DND-41 (cell line): ENCODE measurements at regions not wholly inside any gene's neighbourhood (a gene's known extent, or its start where the extent isn't known, plus 50 kb on each side); places are given as distances from the start of the nearest gene placed in this dataset.

Experiments
- ATAC-seq: fragments of 200-7000 bp; cut with Tn5 transposase; 3 replicates; pipeline ENCODE4 v1.9.1; 2021; ENCODE audit warnings: low read depth; ENCODE audit not compliant: insufficient read depth
- DNase-seq: peaks from one replicate; pipeline ENCODE4 v3.0.0-alpha.2; 2020
- H2AFZ ChIP-seq: 2 replicates; pipeline ENCODE4 v1.6.0; 2012; ENCODE audit warnings: low read depth, low read length
- H3K27ac ChIP-seq: 2 replicates; pipeline ENCODE4 v1.5.1; 2012; ENCODE audit warnings: low read length, inconsistent platforms
- H3K27me3 ChIP-seq: fragments of 200-600 bp; sonication (generic); 2 replicates; pipeline ENCODE4 v1.6.0; 2012; ENCODE audit warnings: low read length, mild to moderate bottlenecking, inconsistent platforms; ENCODE audit not compliant: insufficient read depth, poor library complexity
- H3K36me3 ChIP-seq: 2 replicates; pipeline ENCODE4 v1.5.1; 2012; ENCODE audit warnings: low read length, inconsistent platforms; ENCODE audit not compliant: insufficient read depth
- H3K4me1 ChIP-seq: 2 replicates; pipeline ENCODE4 v1.5.1; 2012; ENCODE audit warnings: mild to moderate bottlenecking, low read length; ENCODE audit not compliant: insufficient read depth
- H3K4me2 ChIP-seq: 2 replicates; pipeline ENCODE4 v1.6.0; 2012; ENCODE audit warnings: mild to moderate bottlenecking, moderate library complexity, low read length, inconsistent platforms; ENCODE audit not compliant: insufficient read depth
- H3K4me3 ChIP-seq, 2 experiments: fragments of 200-600 bp in 1 of 2; shearing (Covaris generic) in 1 of 2; 2 replicates each; pipeline ENCODE4 v1.5.1; 2012 to 2016; ENCODE audit warnings: inconsistent platforms in 2 of 2, low read length in 2 of 2, mild to moderate bottlenecking in 2 of 2, low read depth in 1 of 2, moderate library complexity in 1 of 2
- H3K79me2 ChIP-seq: 2 replicates; pipeline ENCODE4 v1.6.0; 2012; ENCODE audit warnings: low read length, inconsistent platforms; ENCODE audit not compliant: insufficient read depth
- H3K9ac ChIP-seq: 2 replicates; pipeline ENCODE4 v1.6.0; 2012; ENCODE audit warnings: low read depth, mild to moderate bottlenecking, inconsistent platforms, low read length, moderate library complexity
- H3K9me3 ChIP-seq: 2 replicates; pipeline ENCODE4 v1.5.1; 2012; ENCODE audit warnings: low read length, moderate library complexity, mild to moderate bottlenecking, inconsistent platforms; ENCODE audit not compliant: insufficient read depth, severe bottlenecking
- H4K20me1 ChIP-seq: 2 replicates; pipeline ENCODE4 v1.6.0; 2012; ENCODE audit warnings: low read length; ENCODE audit not compliant: insufficient read depth
- EZH2 ChIP-seq: IDR thresholded peaks from 3 replicates; pipeline ENCODE4 v1.6.1; 2012; ENCODE audit warnings: borderline replicate concordance, low read depth, mild to moderate bottlenecking, moderate library complexity, low read length, inconsistent platforms; ENCODE audit not compliant: severe bottlenecking
- TF ChIP-seq, protein P1 (sequence below): IDR thresholded peaks from 2 replicates; pipeline ENCODE4 v1.5.1; 2012; ENCODE audit warnings: borderline replicate concordance, low read length, moderate library complexity, mild to moderate bottlenecking; ENCODE audit not compliant: poor library complexity, severe bottlenecking; ENCODE audit errors: extremely low read depth

DNA sequence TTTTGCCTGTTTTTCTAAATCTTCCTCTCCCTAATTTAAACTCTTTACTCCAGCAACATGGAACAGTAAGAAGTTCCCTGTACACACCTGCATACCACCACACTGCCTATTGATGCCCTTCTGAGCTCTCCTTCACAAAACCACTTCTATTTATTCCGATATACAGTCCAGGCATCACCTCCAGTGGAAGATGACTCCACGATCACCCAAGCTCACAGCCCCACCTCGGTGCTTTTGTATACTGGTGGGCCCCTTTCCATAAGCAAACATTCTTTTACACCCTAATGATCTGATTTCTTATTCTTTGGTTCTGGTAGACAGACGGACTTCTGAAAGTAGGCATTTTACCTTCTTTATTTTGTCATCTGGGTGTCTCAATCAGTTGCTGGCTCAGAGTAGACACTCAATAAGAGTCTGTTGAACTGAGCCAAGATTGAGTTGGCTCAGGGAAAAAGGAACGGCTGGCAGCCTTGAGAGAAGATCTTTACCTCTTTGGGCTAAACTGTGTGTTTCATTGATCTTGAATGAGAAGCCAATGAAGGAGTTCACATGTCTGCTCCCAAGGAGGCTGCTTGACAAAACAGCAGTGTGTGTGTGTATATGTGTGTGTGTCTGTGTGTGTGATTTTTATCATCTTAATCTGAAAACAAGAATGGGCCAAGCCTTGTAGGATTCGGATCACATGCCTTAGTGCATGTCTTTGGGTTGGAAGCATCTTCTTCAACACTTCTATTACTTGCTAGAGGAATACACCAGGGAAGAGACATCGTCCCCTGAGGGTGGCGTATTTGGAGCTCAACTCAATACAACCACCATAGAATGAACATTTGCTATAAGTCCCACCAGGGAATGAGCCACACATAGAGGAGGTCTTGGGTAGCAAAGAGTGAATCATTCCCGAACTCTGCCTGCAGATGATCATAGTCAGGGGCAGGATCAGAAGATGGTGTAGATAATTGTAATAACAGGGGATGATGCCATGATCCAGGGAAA is 341.8 kb downstream of the CYRIA start:
- no peak overlapping the region for H3K9ac ChIP-seq
- no peaks in the 10 kb centered on the region for H3K4me1 ChIP-seq
- no peaks in the 10 kb centered on the region for H3K36me3 ChIP-seq
- no peaks in the 10 kb centered on the region for H3K9me3 ChIP-seq
- ATAC-seq (no peak), DNase-seq (no peak)
- H3K79me2 ChIP-seq, result no peaks in the 10 kb centered on the region
- no peak overlapping the region for H3K27ac ChIP-seq
- H3K27me3 ChIP-seq, result no peaks in the 10 kb centered on the region
- H4K20me1 ChIP-seq, result no peaks in the 10 kb centered on the region
- H3K4me2 ChIP-seq, result no peak overlapping the region
- TF ChIP-seq, protein P1, sequence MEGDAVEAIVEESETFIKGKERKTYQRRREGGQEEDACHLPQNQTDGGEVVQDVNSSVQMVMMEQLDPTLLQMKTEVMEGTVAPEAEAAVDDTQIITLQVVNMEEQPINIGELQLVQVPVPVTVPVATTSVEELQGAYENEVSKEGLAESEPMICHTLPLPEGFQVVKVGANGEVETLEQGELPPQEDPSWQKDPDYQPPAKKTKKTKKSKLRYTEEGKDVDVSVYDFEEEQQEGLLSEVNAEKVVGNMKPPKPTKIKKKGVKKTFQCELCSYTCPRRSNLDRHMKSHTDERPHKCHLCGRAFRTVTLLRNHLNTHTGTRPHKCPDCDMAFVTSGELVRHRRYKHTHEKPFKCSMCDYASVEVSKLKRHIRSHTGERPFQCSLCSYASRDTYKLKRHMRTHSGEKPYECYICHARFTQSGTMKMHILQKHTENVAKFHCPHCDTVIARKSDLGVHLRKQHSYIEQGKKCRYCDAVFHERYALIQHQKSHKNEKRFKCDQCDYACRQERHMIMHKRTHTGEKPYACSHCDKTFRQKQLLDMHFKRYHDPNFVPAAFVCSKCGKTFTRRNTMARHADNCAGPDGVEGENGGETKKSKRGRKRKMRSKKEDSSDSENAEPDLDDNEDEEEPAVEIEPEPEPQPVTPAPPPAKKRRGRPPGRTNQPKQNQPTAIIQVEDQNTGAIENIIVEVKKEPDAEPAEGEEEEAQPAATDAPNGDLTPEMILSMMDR, result no peak
- no peak for TF ChIP-seq EZH2
- no peak overlapping the region for H3K4me3 ChIP-seq
- H2AFZ ChIP-seq, result no peak overlapping the region

DNA sequence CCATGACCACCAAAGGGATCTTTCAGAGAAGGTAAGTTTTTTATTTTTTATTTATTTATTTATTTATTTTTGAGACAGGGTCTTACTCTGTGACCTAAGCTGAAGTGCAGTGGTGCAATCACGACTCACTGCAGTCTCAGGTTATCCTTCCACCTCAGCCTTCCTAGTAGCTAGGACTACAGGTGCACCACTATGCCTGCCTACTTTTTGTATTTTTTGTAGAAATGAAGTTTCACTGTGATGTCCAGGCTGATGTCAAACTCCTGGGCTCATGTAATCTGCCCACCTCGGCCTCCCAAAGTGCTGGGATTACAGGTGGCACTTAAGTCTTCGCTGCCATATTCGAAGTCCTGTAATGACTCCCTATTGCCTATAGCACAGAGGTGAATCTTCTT is 342.5 kb downstream of the CYRIA start:
- Histone ChIP-seq H3K9ac (no peak overlapping the region), H3K9me3 (no peaks in the 10 kb centered on the region), H3K4me1 (no peaks in the 10 kb centered on the region), H3K4me3 (no peak overlapping the region), H4K20me1 (no peaks in the 10 kb centered on the region), H3K79me2 (no peaks in the 10 kb centered on the region), H3K36me3 (no peaks in the 10 kb centered on the region), H2AFZ (no peak overlapping the region), H3K27ac (no peak overlapping the region), H3K4me2 (no peak overlapping the region), H3K27me3 (no peaks in the 10 kb centered on the region)
- ATAC-seq (no peak), DNase-seq (no peak)
- TF ChIP-seq, protein P1, result no peak
- no peak for TF ChIP-seq EZH2

DNA sequence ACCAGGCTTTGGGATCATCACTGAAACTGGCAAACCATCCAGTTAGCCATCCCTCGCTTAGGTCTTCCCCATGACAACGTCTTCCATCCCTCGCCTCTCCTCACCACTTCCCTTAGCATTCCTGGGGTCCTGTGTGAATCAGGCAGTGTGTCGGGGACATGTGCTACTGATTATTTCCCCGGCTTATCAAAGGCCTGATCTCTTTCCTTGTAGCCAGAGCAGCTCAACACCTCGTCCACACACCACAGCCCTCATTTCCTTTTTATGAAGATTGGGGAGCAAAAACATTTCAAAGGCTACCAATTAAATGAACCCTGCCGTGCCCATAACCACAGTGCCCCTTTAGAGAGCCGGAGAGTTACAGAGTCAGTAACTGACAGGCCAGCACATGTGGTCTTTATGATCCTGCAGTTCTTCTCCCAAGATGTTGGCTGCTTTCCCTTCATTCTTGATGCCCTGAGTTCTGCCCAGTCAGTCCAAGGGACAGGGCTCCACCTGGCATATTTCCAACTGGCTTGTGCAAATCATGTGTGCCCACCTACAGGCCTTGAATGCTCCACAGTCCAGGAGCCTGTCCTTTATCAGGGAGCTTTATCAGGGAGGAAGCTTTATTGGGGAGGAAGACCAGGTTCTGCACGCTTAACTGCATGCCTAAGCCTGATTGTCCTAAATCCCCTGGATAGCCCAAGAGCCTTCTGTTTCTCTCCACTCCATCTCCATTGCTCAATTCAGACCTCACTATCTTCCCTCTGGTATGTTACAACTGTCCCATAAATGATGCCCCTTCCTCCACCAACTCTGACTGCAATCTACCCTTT is 343.1 kb downstream of the CYRIA start:
- Histone ChIP-seq H3K27me3 (no peaks in the 10 kb centered on the region), H3K9me3 (no peaks in the 10 kb centered on the region), H3K4me3 (no peak overlapping the region), H3K36me3 (no peaks in the 10 kb centered on the region), H3K4me1 (no peaks in the 10 kb centered on the region), H2AFZ (no peak overlapping the region), H3K4me2 (no peak overlapping the region), H4K20me1 (no peaks in the 10 kb centered on the region), H3K79me2 (no peaks in the 10 kb centered on the region), H3K27ac (no peak overlapping the region), H3K9ac (no peak overlapping the region)
- no peak for DNase-seq
- ATAC-seq, result no peak
- TF ChIP-seq, protein P1, result no peak
- TF ChIP-seq EZH2, result no peak
